ENCODE measurements at regions not wholly inside any gene's neighbourhood (a gene's known extent, or its start where the extent isn't known, plus 50 kb on each side); places are given as distances from the start of the nearest gene placed in this dataset.
A peak's percentile ranks its signal among the peaks of the same experiment; 100 is the strongest.
"Not testable (repeated sequence)": the region's sequence is repeated elsewhere in the genome, so short reads cannot be mapped to it uniquely, and the experiment has no call there.

GRCh38 chr7:97928844-97929243 is 56.6 kb upstream of the ASNS start:
- CTCF ChIA-PET; H3K27ac ChIP-seq (ENCODE audit: low read length): not testable (repeated sequence)

GRCh38 chr7:97927790-97928748 is 55.9 kb upstream of the ASNS start:
- BruUV-seq (replicated peaks); H3K27ac ChIP-seq (ENCODE audit: low read length); H3K9me3 ChIP-seq (ENCODE audit: low read length); H3F3A ChIP-seq (ENCODE audit: low read length, unreplicated experiment); H3K79me2 ChIP-seq (ENCODE audit: low read length); H3K27me3 ChIP-seq (ENCODE audit: low read length); H3K9ac ChIP-seq (ENCODE audit: low read length); H3K36me3 ChIP-seq (ENCODE audit: low read depth, low read length); H3K9me2 ChIP-seq (replicated peaks; ENCODE audit: low read length); CTCF ChIA-PET; POLR2A ChIA-PET (ENCODE audit: unreplicated experiment); H4K20me1 ChIP-seq (ENCODE audit: low read length); H3K4me1 ChIP-seq (ENCODE audit: insufficient read depth, low read length): not testable (repeated sequence)
- intact Hi-C loops (cut with micrococcal nuclease): loop anchor here (2.0 to 5.0 kb wide), 2 partner anchors 55 to 84 kb away; partner anchors contain the start of gene ASNS
- H3K4me2 ChIP-seq (ENCODE audit: low read length): peak overlapping the region; percentile 76
- DNase-seq: peak; percentile 42
- ATAC-seq: peak; percentile 56
- H3K4me3 ChIP-seq (ENCODE audit: low read length): peak overlapping the region; percentile 51; the same call in 1 of the 2 replicates
- TF ChIP-seq CTCF (conservative IDR thresholded peaks at IDR 0.05; ENCODE audit: low read depth, low read length): peak; percentile 49; the same call in 1 of the 2 replicates
- peak overlapping the region; percentile 64 for H2AFZ ChIP-seq (ENCODE audit: low read length)

More at GRCh38 chr7:97928844-97929243, 56.6 kb upstream of the ASNS start:
- POLR2A ChIA-PET (ENCODE audit: unreplicated experiment); H3K4me2 ChIP-seq (ENCODE audit: low read length); H3K4me1 ChIP-seq (ENCODE audit: insufficient read depth, low read length); BruUV-seq (replicated peaks); H3K9me3 ChIP-seq (ENCODE audit: low read length); DNase-seq; H3K9me2 ChIP-seq (replicated peaks; ENCODE audit: low read length); H2AFZ ChIP-seq (ENCODE audit: low read length); H4K20me1 ChIP-seq (ENCODE audit: low read length); H3K4me3 ChIP-seq (ENCODE audit: low read length); H3K79me2 ChIP-seq (ENCODE audit: low read length); H3K9ac ChIP-seq (ENCODE audit: low read length); ATAC-seq; H3K27me3 ChIP-seq (ENCODE audit: low read length); H3F3A ChIP-seq (ENCODE audit: low read length, unreplicated experiment); H3K36me3 ChIP-seq (ENCODE audit: low read depth, low read length): not testable (repeated sequence)
- intact Hi-C loops (cut with micrococcal nuclease): loop anchor here (2.0 to 5.0 kb wide), 2 partner anchors 56 to 83 kb away; partner anchors contain the start of gene ASNS
